Natural killer cell (primary cell): ENCODE measurements at regions not wholly inside any gene's neighbourhood (a gene's known extent, or its start where the extent isn't known, plus 50 kb on each side); places are given as distances from the start of the nearest gene placed in this dataset.

Experiments used
- ATAC-seq, 3 donors: fragments of 150-1000 bp in 2 of 3; fragments of 200-7000 bp in 1 of 3; cut with Tn5 transposase; 1 replicate in 1 of 3; 2 replicates in 2 of 3; pipeline ENCODE4 v1.10.0; 2021; ENCODE audit warnings: mild to moderate bottlenecking in 2 of 3, moderate library complexity in 2 of 3
- DNase-seq, 2 donors: peaks; one replicate each; pipeline versions ENCODE4 v3.0.0 to v3.0.0-alpha.2; 2013 to 2021; ENCODE audit warnings: mixed read lengths in 1 of 2
- H3K27ac ChIP-seq: one replicate; pipeline ENCODE4 v1.5.1; 2013; ENCODE audit warnings: mild to moderate bottlenecking, low read length
- H3K27me3 ChIP-seq: one replicate; pipeline ENCODE4 v1.6.1; 2013; ENCODE audit warnings: low read length; ENCODE audit not compliant: control insufficient read depth, insufficient read depth
- H3K36me3 ChIP-seq: one replicate; pipeline ENCODE4 v1.6.1; 2013; ENCODE audit warnings: low read length; ENCODE audit not compliant: control insufficient read depth, insufficient read depth
- H3K4me1 ChIP-seq: one replicate; pipeline ENCODE4 v1.6.1; 2013; ENCODE audit warnings: low read length; ENCODE audit not compliant: control insufficient read depth, insufficient read depth
- H3K4me3 ChIP-seq: one replicate; pipeline ENCODE4 v1.5.1; 2013; ENCODE audit warnings: low read length
- H3K9me3 ChIP-seq: one replicate; pipeline ENCODE4 v1.6.1; 2013; ENCODE audit warnings: low read length; ENCODE audit not compliant: control insufficient read depth, insufficient read depth
- H3K27ac Mint-ChIP-seq, 2 donors: one replicate each; pipeline ENCODE4 v1.8.0; 2022; ENCODE audit warnings: mild to moderate bottlenecking in 2 of 2, mixed read lengths in 2 of 2, moderate library complexity in 1 of 2
- H3K27me3 Mint-ChIP-seq, 2 donors: one replicate each; pipeline ENCODE4 v1.8.0; 2022; ENCODE audit warnings: low read depth in 2 of 2, mixed read lengths in 2 of 2
- H3K36me3 Mint-ChIP-seq: one replicate; pipeline ENCODE4 v1.8.0; 2022; ENCODE audit warnings: mixed read lengths
- H3K4me1 Mint-ChIP-seq, 2 donors: one replicate each; pipeline ENCODE4 v1.8.0; 2022; ENCODE audit warnings: mixed read lengths in 2 of 2
- H3K4me3 Mint-ChIP-seq: one replicate; pipeline ENCODE4 v1.8.0; 2022; ENCODE audit warnings: mild to moderate bottlenecking, moderate library complexity, mixed read lengths
- H3K9me3 Mint-ChIP-seq, 2 donors: one replicate each; pipeline ENCODE4 v1.8.0; 2022; ENCODE audit warnings: mixed read lengths in 2 of 2
- CTCF ChIP-seq: fragments of 200-600 bp; IDR thresholded peaks from one replicate; pipeline ENCODE4 v1.8.0; 2022; ENCODE audit warnings: antibody characterized with exemption
- WGBS: methylation state at CpG from one replicate; pipeline ENCODE4 v1.1.7; 2013; ENCODE audit warnings: missing lambda C conversion rate; ENCODE audit not compliant: insufficient coverage; 5-methylcytosine and 5-hydroxymethylcytosine counted together
- intact Hi-C: fragments of 100-400 bp; cut with micrococcal nuclease; formaldehyde crosslinking; loops from one replicate; pipeline ENCODE4 v1.14.2; 2022

- H3K4me3 Mint-ChIP-seq: no peak overlapping the region
- Histone ChIP-seq H3K36me3 (no peaks in the 10 kb centered on the region), H3K9me3 (peaks cover 3% of the 10 kb centered on the region), H3K27ac (no peak overlapping the region), H3K4me3 (no peak overlapping the region), H3K27me3 (no peaks in the 10 kb centered on the region), H3K4me1 (no peaks in the 10 kb centered on the region)
- ATAC-seq (no peak), DNase-seq (no peak)
- intact Hi-C loops: no loop called here
- TF ChIP-seq CTCF: no peak
- 89% methylated on average over 7 of the region's 7 CpGs for WGBS
- H3K36me3 Mint-ChIP-seq: no peaks in the 10 kb centered on the region
- H3K27ac Mint-ChIP-seq: no peak overlapping the region
- H3K4me1 Mint-ChIP-seq: no peaks in the 10 kb centered on the region
- peaks cover 13 to 17% of the 10 kb centered on the region in 2 donors for H3K9me3 Mint-ChIP-seq
- H3K27me3 Mint-ChIP-seq: peaks cover 0 to 2% of the 10 kb centered on the region in 2 donors
These were observed 245.8 kb downstream of the GLRX3 start for GRCh38 chr10:130382031-130382430.

- no peaks in the 10 kb centered on the region for H3K36me3 Mint-ChIP-seq
- H3K27me3 Mint-ChIP-seq: peaks cover 0 to 4% of the 10 kb centered on the region in 2 donors
- intact Hi-C loops: no loop called here
- no peak overlapping the region for H3K4me3 ChIP-seq
- DNase-seq (no peak), ATAC-seq (peak in 1 of 3 donors; percentile 24)
- no peaks in the 10 kb centered on the region for H3K4me1 ChIP-seq
- no peak overlapping the region for H3K27ac ChIP-seq
- peaks cover 16 to 20% of the 10 kb centered on the region in 2 donors for H3K9me3 Mint-ChIP-seq
- peaks cover 2% of the 10 kb centered on the region for H3K9me3 ChIP-seq
- TF ChIP-seq CTCF: no peak
- H3K27me3 ChIP-seq: no peaks in the 10 kb centered on the region
- H3K4me3 Mint-ChIP-seq: no peak overlapping the region
- no peaks in the 10 kb centered on the region for H3K36me3 ChIP-seq
- 80% methylated on average over 11 of the region's 11 CpGs for WGBS
- no peak overlapping the region for H3K27ac Mint-ChIP-seq
- no peaks in the 10 kb centered on the region for H3K4me1 Mint-ChIP-seq
These were observed 251.9 kb downstream of the GLRX3 start for GRCh38 chr10:130387936-130388580.

- intact Hi-C loops: no loop called here
- Mint-ChIP-seq H3K27me3 (peaks cover 0 to 4% of the 10 kb centered on the region in 2 donors), H3K36me3 (no peaks in the 10 kb centered on the region), H3K27ac (no peak overlapping the region), H3K4me1 (no peaks in the 10 kb centered on the region), H3K9me3 (peaks cover 12 to 20% of the 10 kb centered on the region in 2 donors), H3K4me3 (no peak overlapping the region)
- Histone ChIP-seq H3K27ac (no peak overlapping the region), H3K4me3 (no peak overlapping the region), H3K27me3 (no peaks in the 10 kb centered on the region), H3K9me3 (peaks cover 2% of the 10 kb centered on the region), H3K36me3 (no peaks in the 10 kb centered on the region), H3K4me1 (no peaks in the 10 kb centered on the region)
- 89% methylated on average over 5 of the region's 6 CpGs for WGBS
- ATAC-seq (no peak), DNase-seq (no peak)
- TF ChIP-seq CTCF: no peak
These were observed 252.6 kb downstream of the GLRX3 start for GRCh38 chr10:130388746-130389145.

GRCh38 chr10:130389906-130390305, 253.7 kb downstream of the GLRX3 start:
- Mint-ChIP-seq H3K27me3 (peaks cover 0 to 4% of the 10 kb centered on the region in 2 donors), H3K4me1 (no peaks in the 10 kb centered on the region), H3K36me3 (no peaks in the 10 kb centered on the region), H3K27ac (no peak overlapping the region), H3K9me3 (peaks cover 4 to 12% of the 10 kb centered on the region in 2 donors), H3K4me3 (no peak overlapping the region)
- no peak for TF ChIP-seq CTCF
- Histone ChIP-seq H3K36me3 (no peaks in the 10 kb centered on the region), H3K4me1 (no peaks in the 10 kb centered on the region), H3K27ac (no peak overlapping the region), H3K27me3 (no peaks in the 10 kb centered on the region), H3K4me3 (no peak overlapping the region), H3K9me3 (peaks cover 10% of the 10 kb centered on the region)
- intact Hi-C loops: no loop called here
- no peak for DNase-seq
- no peak for ATAC-seq
- WGBS: 79% methylated on average over 5 of the region's 5 CpGs
